ENCODE measurements at regions not wholly inside any gene's neighbourhood (a gene's known extent, or its start where the extent isn't known, plus 50 kb on each side); places are given as distances from the start of the nearest gene placed in this dataset.

DNA sequence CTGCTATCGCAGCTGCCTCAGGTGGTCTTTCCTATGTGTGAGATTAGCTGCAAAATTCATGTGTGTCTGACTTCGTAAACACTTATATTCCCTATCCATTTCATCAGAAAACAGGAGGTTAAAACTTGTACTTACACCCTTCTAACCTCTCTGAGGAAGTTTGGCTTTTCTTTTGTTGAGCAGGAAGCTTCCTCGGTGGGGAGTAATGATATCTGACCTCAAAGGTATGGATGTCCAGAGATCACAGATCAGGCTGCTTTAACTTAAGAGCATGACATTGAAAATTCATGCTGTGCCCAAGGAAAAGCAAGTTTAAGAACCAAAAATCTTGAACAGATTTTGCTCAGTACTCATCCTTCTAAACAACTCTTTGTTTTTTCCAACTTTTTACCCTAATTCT is 429.1 kb downstream of the STIM2 start:
- Histone ChIP-seq H3K27ac (ENCODE audit: insufficient read depth, low read length) (no peak overlapping the region), H4K20me1 (ENCODE audit: control insufficient read depth, extremely low read depth, insufficient read depth, low read length) (no peaks in the 10 kb centered on the region), H3K36me3 (ENCODE audit: control insufficient read depth, insufficient read depth, low read length) (no peaks in the 10 kb centered on the region), H3K4me1 (ENCODE audit: control insufficient read depth, extremely low read depth, insufficient read depth, low read length) (no peaks in the 10 kb centered on the region), H3K79me2 (ENCODE audit: control insufficient read depth, insufficient read depth, low read length) (no peaks in the 10 kb centered on the region), H3K4me3 (replicated peaks in 1 of 4; ENCODE audit: control extremely low read depth in 1 of 4, insufficient read depth in 1 of 4, low read depth in 3 of 4, low read length in 4 of 4) (no peak overlapping the region), H3K27me3 (ENCODE audit: control insufficient read depth, insufficient read depth, low read length) (no peaks in the 10 kb centered on the region), H3K4me2 (ENCODE audit: extremely low read depth, insufficient read depth, low read length) (no peak overlapping the region), H2AFZ (ENCODE audit: low read length) (no peak overlapping the region), H3K9ac (ENCODE audit: insufficient read depth, low read length) (no peak overlapping the region), H3K9me3 (ENCODE audit: control insufficient read depth, insufficient read depth, low read depth, low read length) (no peaks in the 10 kb centered on the region)
- DNase-seq (ENCODE audit: low read depth in 2 of 2) = no peak
- no peak for TF ChIP-seq EZH2 (IDR thresholded peaks at IDR 0.05; ENCODE audit: low read length, missing control alignments)
- TF ChIP-seq, protein P1, sequence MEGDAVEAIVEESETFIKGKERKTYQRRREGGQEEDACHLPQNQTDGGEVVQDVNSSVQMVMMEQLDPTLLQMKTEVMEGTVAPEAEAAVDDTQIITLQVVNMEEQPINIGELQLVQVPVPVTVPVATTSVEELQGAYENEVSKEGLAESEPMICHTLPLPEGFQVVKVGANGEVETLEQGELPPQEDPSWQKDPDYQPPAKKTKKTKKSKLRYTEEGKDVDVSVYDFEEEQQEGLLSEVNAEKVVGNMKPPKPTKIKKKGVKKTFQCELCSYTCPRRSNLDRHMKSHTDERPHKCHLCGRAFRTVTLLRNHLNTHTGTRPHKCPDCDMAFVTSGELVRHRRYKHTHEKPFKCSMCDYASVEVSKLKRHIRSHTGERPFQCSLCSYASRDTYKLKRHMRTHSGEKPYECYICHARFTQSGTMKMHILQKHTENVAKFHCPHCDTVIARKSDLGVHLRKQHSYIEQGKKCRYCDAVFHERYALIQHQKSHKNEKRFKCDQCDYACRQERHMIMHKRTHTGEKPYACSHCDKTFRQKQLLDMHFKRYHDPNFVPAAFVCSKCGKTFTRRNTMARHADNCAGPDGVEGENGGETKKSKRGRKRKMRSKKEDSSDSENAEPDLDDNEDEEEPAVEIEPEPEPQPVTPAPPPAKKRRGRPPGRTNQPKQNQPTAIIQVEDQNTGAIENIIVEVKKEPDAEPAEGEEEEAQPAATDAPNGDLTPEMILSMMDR (conservative IDR thresholded peaks at IDR 0.05 in 1 of 2, IDR thresholded peaks at IDR 0.05 in 1 of 2; ENCODE audit: low read depth in 1 of 2, low read length in 2 of 2) = no peak

DNA sequence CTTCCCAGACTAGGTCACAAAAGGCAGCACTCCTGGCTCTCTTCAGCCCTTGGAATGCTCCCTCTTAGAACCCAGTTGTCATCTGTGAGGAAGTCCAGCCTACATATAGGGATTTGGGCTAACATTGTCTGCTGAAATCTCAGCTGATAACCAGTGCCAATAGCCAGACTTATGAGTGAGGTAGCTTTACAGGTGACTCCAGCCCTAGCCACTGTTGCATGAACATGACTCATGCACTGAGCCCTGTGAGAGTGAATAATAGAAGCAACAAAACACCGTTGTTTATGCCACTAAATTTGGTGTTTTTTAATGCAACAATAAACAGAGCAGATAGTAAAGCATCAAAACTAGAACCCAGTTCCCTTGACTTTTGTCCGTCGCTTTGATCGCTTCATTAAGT is 433.2 kb downstream of the STIM2 start:
- H3K4me3 ChIP-seq (replicated peaks in 1 of 4; ENCODE audit: control extremely low read depth in 1 of 4, insufficient read depth in 1 of 4, low read depth in 3 of 4, low read length in 4 of 4) = no peak overlapping the region
- no peaks in the 10 kb centered on the region for H3K27me3 ChIP-seq (ENCODE audit: control insufficient read depth, insufficient read depth, low read length)
- no peak overlapping the region for H3K9ac ChIP-seq (ENCODE audit: insufficient read depth, low read length)
- no peaks in the 10 kb centered on the region for H3K79me2 ChIP-seq (ENCODE audit: control insufficient read depth, insufficient read depth, low read length)
- H3K9me3 ChIP-seq (ENCODE audit: control insufficient read depth, insufficient read depth, low read depth, low read length) = no peaks in the 10 kb centered on the region
- H3K4me1 ChIP-seq (ENCODE audit: control insufficient read depth, extremely low read depth, insufficient read depth, low read length) = no peaks in the 10 kb centered on the region
- no peak overlapping the region for H3K27ac ChIP-seq (ENCODE audit: insufficient read depth, low read length)
- TF ChIP-seq, protein P1 (conservative IDR thresholded peaks at IDR 0.05 in 1 of 2, IDR thresholded peaks at IDR 0.05 in 1 of 2; ENCODE audit: low read depth in 1 of 2, low read length in 2 of 2) = no peak
- TF ChIP-seq EZH2 (IDR thresholded peaks at IDR 0.05; ENCODE audit: low read length, missing control alignments) = no peak
- no peak for DNase-seq (ENCODE audit: low read depth in 2 of 2)
- H3K4me2 ChIP-seq (ENCODE audit: extremely low read depth, insufficient read depth, low read length) = no peak overlapping the region
- H3K36me3 ChIP-seq (ENCODE audit: control insufficient read depth, insufficient read depth, low read length) = no peaks in the 10 kb centered on the region
- no peak overlapping the region for H2AFZ ChIP-seq (ENCODE audit: low read length)
- no peaks in the 10 kb centered on the region for H4K20me1 ChIP-seq (ENCODE audit: control insufficient read depth, extremely low read depth, insufficient read depth, low read length)

DNA sequence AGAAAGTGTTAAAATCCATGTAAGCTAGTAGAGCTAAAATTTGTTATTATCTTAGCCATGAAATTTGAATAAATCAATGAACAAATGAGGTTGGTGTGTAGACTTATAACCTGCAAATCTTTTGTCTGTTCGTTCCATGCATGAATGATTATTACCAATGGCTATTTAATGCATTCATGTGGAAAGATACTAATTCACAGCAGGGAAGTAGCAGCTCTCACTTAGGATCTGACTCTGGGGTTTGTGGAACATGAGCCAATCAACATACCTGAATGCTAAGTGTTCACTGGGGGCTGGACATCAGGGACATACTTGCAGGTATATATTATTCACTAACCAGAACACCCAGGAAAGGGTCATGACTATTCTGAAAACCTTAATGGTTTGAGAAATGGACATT is 444.1 kb downstream of the STIM2 start:
- Histone ChIP-seq H3K4me1 (ENCODE audit: control insufficient read depth, extremely low read depth, insufficient read depth, low read length) (no peaks in the 10 kb centered on the region), H3K36me3 (ENCODE audit: control insufficient read depth, insufficient read depth, low read length) (no peaks in the 10 kb centered on the region), H4K20me1 (ENCODE audit: control insufficient read depth, extremely low read depth, insufficient read depth, low read length) (no peaks in the 10 kb centered on the region), H3K9ac (ENCODE audit: insufficient read depth, low read length) (no peak overlapping the region), H3K4me3 (replicated peaks in 1 of 4; ENCODE audit: control extremely low read depth in 1 of 4, insufficient read depth in 1 of 4, low read depth in 3 of 4, low read length in 4 of 4) (no peak overlapping the region), H2AFZ (ENCODE audit: low read length) (no peak overlapping the region), H3K27me3 (ENCODE audit: control insufficient read depth, insufficient read depth, low read length) (no peaks in the 10 kb centered on the region), H3K27ac (ENCODE audit: insufficient read depth, low read length) (no peak overlapping the region), H3K79me2 (ENCODE audit: control insufficient read depth, insufficient read depth, low read length) (no peaks in the 10 kb centered on the region), H3K4me2 (ENCODE audit: extremely low read depth, insufficient read depth, low read length) (no peak overlapping the region), H3K9me3 (ENCODE audit: control insufficient read depth, insufficient read depth, low read depth, low read length) (no peaks in the 10 kb centered on the region)
- TF ChIP-seq, protein P1 (conservative IDR thresholded peaks at IDR 0.05 in 1 of 2, IDR thresholded peaks at IDR 0.05 in 1 of 2; ENCODE audit: low read depth in 1 of 2, low read length in 2 of 2) = no peak
- TF ChIP-seq EZH2 (IDR thresholded peaks at IDR 0.05; ENCODE audit: low read length, missing control alignments) = no peak
- DNase-seq (ENCODE audit: low read depth in 2 of 2) = no peak

Measured in fibroblast of lung (primary cell).